ENCODE measurements at regions not wholly inside any gene's neighbourhood (a gene's known extent, or its start where the extent isn't known, plus 50 kb on each side); places are given as distances from the start of the nearest gene placed in this dataset.

DNA sequence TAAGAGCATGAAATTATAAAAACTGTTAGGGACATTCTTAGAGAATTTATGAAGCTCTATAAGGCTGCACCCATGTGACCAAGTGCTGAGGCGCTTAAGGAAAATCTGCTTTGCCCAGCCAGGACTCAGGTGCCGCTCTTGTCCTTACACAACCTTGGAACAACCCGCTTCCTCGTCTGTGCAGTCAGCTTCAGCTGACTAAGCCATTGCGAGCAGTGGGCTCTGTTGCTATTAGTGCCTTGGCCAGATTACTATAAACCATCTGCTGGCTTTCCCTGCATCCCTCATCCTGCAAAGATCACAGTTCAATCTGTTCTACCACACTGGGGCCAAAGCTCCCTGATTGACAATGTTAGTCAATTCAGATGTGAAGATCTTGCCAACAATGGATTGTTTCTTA is 89.1 kb upstream of the E2F3 start:
- TF ChIP-seq, protein P1, sequence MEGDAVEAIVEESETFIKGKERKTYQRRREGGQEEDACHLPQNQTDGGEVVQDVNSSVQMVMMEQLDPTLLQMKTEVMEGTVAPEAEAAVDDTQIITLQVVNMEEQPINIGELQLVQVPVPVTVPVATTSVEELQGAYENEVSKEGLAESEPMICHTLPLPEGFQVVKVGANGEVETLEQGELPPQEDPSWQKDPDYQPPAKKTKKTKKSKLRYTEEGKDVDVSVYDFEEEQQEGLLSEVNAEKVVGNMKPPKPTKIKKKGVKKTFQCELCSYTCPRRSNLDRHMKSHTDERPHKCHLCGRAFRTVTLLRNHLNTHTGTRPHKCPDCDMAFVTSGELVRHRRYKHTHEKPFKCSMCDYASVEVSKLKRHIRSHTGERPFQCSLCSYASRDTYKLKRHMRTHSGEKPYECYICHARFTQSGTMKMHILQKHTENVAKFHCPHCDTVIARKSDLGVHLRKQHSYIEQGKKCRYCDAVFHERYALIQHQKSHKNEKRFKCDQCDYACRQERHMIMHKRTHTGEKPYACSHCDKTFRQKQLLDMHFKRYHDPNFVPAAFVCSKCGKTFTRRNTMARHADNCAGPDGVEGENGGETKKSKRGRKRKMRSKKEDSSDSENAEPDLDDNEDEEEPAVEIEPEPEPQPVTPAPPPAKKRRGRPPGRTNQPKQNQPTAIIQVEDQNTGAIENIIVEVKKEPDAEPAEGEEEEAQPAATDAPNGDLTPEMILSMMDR (IDR thresholded peaks at IDR 0.05; ENCODE audit: insufficient read depth, low read depth, low read length, missing control alignments) = no peak
- DNase-seq (ENCODE audit: low read depth) = peak; percentile 13
- H3K4me3 ChIP-seq (ENCODE audit: low read length) = no peak overlapping the region

- DNase-seq (ENCODE audit: low read depth) = no peak
- no peak overlapping the region for H3K4me3 ChIP-seq (ENCODE audit: low read length)
- TF ChIP-seq, protein P1 (IDR thresholded peaks at IDR 0.05; ENCODE audit: insufficient read depth, low read depth, low read length, missing control alignments) = no peak
Measured at GRCh38 chr6:20313051-20313450, 88.6 kb upstream of the E2F3 start.

- TF ChIP-seq, protein P1 (IDR thresholded peaks at IDR 0.05; ENCODE audit: insufficient read depth, low read depth, low read length, missing control alignments) = no peak
- peak; percentile 18 for DNase-seq (ENCODE audit: low read depth)
- no peak overlapping the region for H3K4me3 ChIP-seq (ENCODE audit: low read length)
Measured at GRCh38 chr6:20313960-20314530, 87.6 kb upstream of the E2F3 start.

- DNase-seq (ENCODE audit: low read depth) = no peak
- TF ChIP-seq, protein P1 (IDR thresholded peaks at IDR 0.05; ENCODE audit: insufficient read depth, low read depth, low read length, missing control alignments) = no peak
Measured at GRCh38 chr6:20314866-20315845, 86.5 kb upstream of the E2F3 start.

DNA sequence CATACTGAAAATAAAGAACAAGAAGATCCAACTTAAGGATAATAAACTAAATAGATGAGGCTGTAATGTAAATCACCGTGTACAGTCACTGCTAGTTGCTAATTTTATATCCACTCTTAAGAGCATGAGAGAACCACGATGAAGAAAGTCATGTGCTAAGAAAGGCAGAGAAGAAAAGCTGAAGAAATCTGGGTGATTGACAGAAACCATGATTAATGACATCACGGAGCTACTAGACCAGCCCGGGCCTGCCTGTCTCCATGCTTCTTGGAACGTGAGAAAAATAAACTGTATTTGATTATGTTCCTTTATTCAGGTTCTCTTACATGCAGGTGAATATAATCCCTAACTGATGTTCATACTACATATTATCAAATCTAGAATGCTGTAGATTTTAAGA is 84.2 kb upstream of the E2F3 start:
- TF ChIP-seq, protein P1 (IDR thresholded peaks at IDR 0.05; ENCODE audit: insufficient read depth, low read depth, low read length, missing control alignments) = no peak
- no peak overlapping the region for H3K4me3 ChIP-seq (ENCODE audit: low read length)
- peak; percentile 69 for DNase-seq (ENCODE audit: low read depth)

More at GRCh38 chr6:20314866-20315845, 86.5 kb upstream of the E2F3 start:
- H3K4me3 ChIP-seq (ENCODE audit: low read length) = no peak overlapping the region

- DNase-seq (ENCODE audit: low read depth) = no peak
- TF ChIP-seq, protein P1 (IDR thresholded peaks at IDR 0.05; ENCODE audit: insufficient read depth, low read depth, low read length, missing control alignments) = no peak
- no peak overlapping the region for H3K4me3 ChIP-seq (ENCODE audit: low read length)
Measured at GRCh38 chr6:20318851-20319387, 82.8 kb upstream of the E2F3 start.

Data from epithelial cell of esophagus (primary cell).